GM21825 (cell line): ENCODE measurements at regions not wholly inside any gene's neighbourhood (a gene's known extent, or its start where the extent isn't known, plus 50 kb on each side); places are given as distances from the start of the nearest gene placed in this dataset.
"Not testable (repeated sequence)": the region's sequence is repeated elsewhere in the genome, so short reads cannot be mapped to it uniquely, and the experiment has no call there.

Source experiments
- ATAC-seq: cut with Tn5 transposase; IDR thresholded peaks from one replicate; pipeline ENCODE4 v1.9.1; 2021; ENCODE audit warnings: mild to moderate bottlenecking, moderate library complexity; ENCODE audit not compliant: unreplicated experiment

- ATAC-seq, result no peak
These were observed 719.8 kb downstream of the SLITRK1 start for GRCh38 chr13:83162493-83162892.

GRCh38 chr13:83153848-83154247 lies 728.4 kb downstream of the SLITRK1 start:
- ATAC-seq, result no peak

- no peak for ATAC-seq
These were observed 731.0 kb downstream of the SLITRK1 start for GRCh38 chr13:83151308-83151660.

- no peak for ATAC-seq
These were observed 731.5 kb downstream of the SLITRK1 start for GRCh38 chr13:83150616-83151307.

- no peak for ATAC-seq
These were observed 745.6 kb downstream of the SLITRK1 start for GRCh38 chr13:83136660-83137059.

- ATAC-seq, result no peak
These were observed 756.5 kb downstream of the SLITRK1 start for GRCh38 chr13:83125791-83126190.

GRCh38 chr13:83121896-83122295 lies 760.4 kb downstream of the SLITRK1 start:
- ATAC-seq, result no peak

- ATAC-seq, result no peak
These were observed 765.2 kb downstream of the SLITRK1 start for GRCh38 chr13:83117046-83117445.

GRCh38 chr13:83101574-83102247 lies 780.6 kb downstream of the SLITRK1 start:
- not testable (repeated sequence) for ATAC-seq

GRCh38 chr13:83100237-83100636 lies 782.0 kb downstream of the SLITRK1 start:
- no peak for ATAC-seq

- ATAC-seq, result no peak
These were observed 793.4 kb downstream of the SLITRK1 start for GRCh38 chr13:83088858-83089257.

GRCh38 chr13:83086948-83087347 lies 795.3 kb downstream of the SLITRK1 start:
- no peak for ATAC-seq

- no peak for ATAC-seq
These were observed 796.2 kb downstream of the SLITRK1 start for GRCh38 chr13:83086088-83086487.

- no peak for ATAC-seq
These were observed 796.9 kb downstream of the SLITRK1 start for GRCh38 chr13:83085186-83085900.

- ATAC-seq, result no peak
These were observed 804.8 kb downstream of the SLITRK1 start for GRCh38 chr13:83077499-83077898.

GRCh38 chr13:83073930-83074329 lies 808.3 kb downstream of the SLITRK1 start:
- not testable (repeated sequence) for ATAC-seq

- no peak for ATAC-seq
These were observed 817.2 kb downstream of the SLITRK1 start for GRCh38 chr13:83065108-83065507.

- no peak for ATAC-seq
These were observed 825.2 kb downstream of the SLITRK1 start for GRCh38 chr13:83057119-83057518.

- no peak for ATAC-seq
These were observed 826.0 kb downstream of the SLITRK1 start for GRCh38 chr13:83056269-83056668.

GRCh38 chr13:83048419-83048818 lies 833.9 kb downstream of the SLITRK1 start:
- no peak for ATAC-seq

- ATAC-seq, result no peak
These were observed 857.2 kb downstream of the SLITRK1 start for GRCh38 chr13:83024955-83025594.
